Tibial nerve (tissue), 3 donors: ENCODE measurements at regions not wholly inside any gene's neighbourhood (a gene's known extent, or its start where the extent isn't known, plus 50 kb on each side); places are given as distances from the start of the nearest gene placed in this dataset.

Experiments used
- POLR2A ChIP-seq, 2 donors: fragments of 450-650 bp; IDR thresholded peaks; one replicate each; pipeline ENCODE4 v1.6.1; 2017; ENCODE audit warnings: antibody characterized with exemption in 2 of 2, mild to moderate bottlenecking in 2 of 2, moderate library complexity in 2 of 2
- TF ChIP-seq, protein P1 (sequence below), 5 experiments: fragments of 200-600 bp in 3 of 5; fragments of 450-650 bp in 2 of 5; sonication (generic) in 3 of 5; IDR thresholded peaks; one replicate each; pipeline ENCODE4 v1.5.1; 2016 to 2019; ENCODE audit warnings: antibody characterized with exemption in 5 of 5, mild to moderate bottlenecking in 3 of 5, moderate library complexity in 2 of 5

DNA sequence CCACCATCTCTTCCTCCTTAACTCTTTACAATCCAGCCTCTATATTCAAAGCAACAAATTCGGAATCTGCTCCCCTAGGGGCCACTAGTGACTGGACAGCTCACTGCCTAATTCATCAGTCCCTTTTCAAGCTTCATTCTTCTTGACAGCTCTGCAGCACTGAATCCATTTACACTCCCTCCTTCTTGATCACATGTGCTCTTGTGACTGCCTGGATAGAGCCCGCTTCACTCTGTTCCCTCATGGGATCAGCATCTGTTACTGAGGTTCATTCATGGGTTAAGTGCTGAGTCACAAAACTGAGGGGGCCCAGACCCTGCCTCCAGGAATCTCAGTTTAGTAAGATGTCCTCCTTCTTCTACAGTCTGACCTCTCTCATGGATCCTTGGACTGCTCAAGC lies 81.5 kb downstream of the CYRIA start:
- TF ChIP-seq, protein P1, sequence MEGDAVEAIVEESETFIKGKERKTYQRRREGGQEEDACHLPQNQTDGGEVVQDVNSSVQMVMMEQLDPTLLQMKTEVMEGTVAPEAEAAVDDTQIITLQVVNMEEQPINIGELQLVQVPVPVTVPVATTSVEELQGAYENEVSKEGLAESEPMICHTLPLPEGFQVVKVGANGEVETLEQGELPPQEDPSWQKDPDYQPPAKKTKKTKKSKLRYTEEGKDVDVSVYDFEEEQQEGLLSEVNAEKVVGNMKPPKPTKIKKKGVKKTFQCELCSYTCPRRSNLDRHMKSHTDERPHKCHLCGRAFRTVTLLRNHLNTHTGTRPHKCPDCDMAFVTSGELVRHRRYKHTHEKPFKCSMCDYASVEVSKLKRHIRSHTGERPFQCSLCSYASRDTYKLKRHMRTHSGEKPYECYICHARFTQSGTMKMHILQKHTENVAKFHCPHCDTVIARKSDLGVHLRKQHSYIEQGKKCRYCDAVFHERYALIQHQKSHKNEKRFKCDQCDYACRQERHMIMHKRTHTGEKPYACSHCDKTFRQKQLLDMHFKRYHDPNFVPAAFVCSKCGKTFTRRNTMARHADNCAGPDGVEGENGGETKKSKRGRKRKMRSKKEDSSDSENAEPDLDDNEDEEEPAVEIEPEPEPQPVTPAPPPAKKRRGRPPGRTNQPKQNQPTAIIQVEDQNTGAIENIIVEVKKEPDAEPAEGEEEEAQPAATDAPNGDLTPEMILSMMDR (IDR thresholded peaks at IDR 0.05): no peak
- TF ChIP-seq POLR2A (IDR thresholded peaks at IDR 0.05): no peak
